GM19324 (cell line): ENCODE measurements at regions not wholly inside any gene's neighbourhood (a gene's known extent, or its start where the extent isn't known, plus 50 kb on each side); places are given as distances from the start of the nearest gene placed in this dataset.
"Not testable (repeated sequence)": the region's sequence is repeated elsewhere in the genome, so short reads cannot be mapped to it uniquely, and the experiment has no call there.

ENCODE experiments used
- ATAC-seq: cut with Tn5 transposase; IDR thresholded peaks from one replicate; pipeline ENCODE4 v1.9.1; 2021; ENCODE audit warnings: mild to moderate bottlenecking, moderate library complexity; ENCODE audit not compliant: unreplicated experiment, low FRiP score

- ATAC-seq, result no peak
Measured at GRCh38 chr13:75996582-75996981, 360.5 kb downstream of the LMO7 start.

- no peak for ATAC-seq
Measured at GRCh38 chr13:75995966-75996365, 359.8 kb downstream of the LMO7 start.

- no peak for ATAC-seq
Measured at GRCh38 chr13:75993823-75994222, 357.7 kb downstream of the LMO7 start.

- ATAC-seq, result no peak
Measured at GRCh38 chr13:75993241-75993640, 357.1 kb downstream of the LMO7 start.

GRCh38 chr13:75986818-75987217 lies 350.7 kb downstream of the LMO7 start:
- ATAC-seq, result peak; percentile 96

- no peak for ATAC-seq
Measured at GRCh38 chr13:75985132-75985531, 349.0 kb downstream of the LMO7 start.

- ATAC-seq, result no peak
Measured at GRCh38 chr13:75978818-75979217, 342.7 kb downstream of the LMO7 start.

- ATAC-seq, result no peak
Measured at GRCh38 chr13:75968103-75968838, 332.1 kb downstream of the LMO7 start.

- ATAC-seq, result no peak
Measured at GRCh38 chr13:75963302-75963701, 327.2 kb downstream of the LMO7 start.

- no peak for ATAC-seq
Measured at GRCh38 chr13:75961911-75962310, 325.8 kb downstream of the LMO7 start.

GRCh38 chr13:75960538-75960994 lies 324.4 kb downstream of the LMO7 start:
- peak; percentile 67 for ATAC-seq

GRCh38 chr13:75959861-75960481 lies 323.8 kb downstream of the LMO7 start:
- ATAC-seq, result no peak

GRCh38 chr13:75953589-75953988 lies 317.5 kb downstream of the LMO7 start:
- not testable (repeated sequence) for ATAC-seq

- ATAC-seq, result no peak
Measured at GRCh38 chr13:75947448-75947847, 311.3 kb downstream of the LMO7 start.

- no peak for ATAC-seq
Measured at GRCh38 chr13:75946536-75947284, 310.6 kb downstream of the LMO7 start.

- ATAC-seq, result no peak
Measured at GRCh38 chr13:75945841-75946482, 309.8 kb downstream of the LMO7 start.

GRCh38 chr13:75938811-75939560 lies 302.9 kb downstream of the LMO7 start:
- ATAC-seq, result no peak

- ATAC-seq, result no peak
Measured at GRCh38 chr13:75936791-75937190, 300.7 kb downstream of the LMO7 start.

- ATAC-seq, result no peak
Measured at GRCh38 chr13:75935805-75936204, 299.7 kb downstream of the LMO7 start.

- ATAC-seq, result no peak
Measured at GRCh38 chr13:75934889-75935288, 298.8 kb downstream of the LMO7 start.
